HG03354 (cell line): ENCODE measurements at regions not wholly inside any gene's neighbourhood (a gene's known extent, or its start where the extent isn't known, plus 50 kb on each side); places are given as distances from the start of the nearest gene placed in this dataset.
A peak's percentile ranks its signal among the peaks of the same experiment; 100 is the strongest.
"Not testable (repeated sequence)": the region's sequence is repeated elsewhere in the genome, so short reads cannot be mapped to it uniquely, and the experiment has no call there.

Experiments
- ATAC-seq: cut with Tn5 transposase; IDR thresholded peaks from one replicate; pipeline ENCODE4 v1.9.1; 2021; ENCODE audit warnings: mild to moderate bottlenecking; ENCODE audit not compliant: unreplicated experiment, poor library complexity, severe bottlenecking

DNA sequence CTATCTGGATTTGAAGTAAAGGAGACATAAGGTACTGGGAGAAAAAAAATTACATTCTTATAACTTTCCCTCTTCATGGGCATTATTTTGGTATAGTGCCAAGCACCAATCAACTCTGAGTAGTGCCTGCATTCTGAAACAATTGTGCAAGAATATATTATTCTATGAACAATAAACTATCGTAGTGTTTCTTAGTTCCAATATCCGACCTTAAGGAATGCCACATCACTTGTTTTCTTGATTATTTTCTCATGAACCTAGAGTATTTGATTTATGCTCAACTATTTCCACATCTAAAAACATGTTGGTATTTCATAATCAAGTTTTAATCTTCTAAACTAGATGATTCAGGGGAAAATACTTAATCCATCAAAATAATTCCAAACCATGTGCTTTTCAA is 294.4 kb upstream of the TBX18 start:
- ATAC-seq: no peak

- no peak for ATAC-seq
Measured at GRCh38 chr6:85050149-85050548, 285.8 kb upstream of the TBX18 start.

GRCh38 chr6:85049282-85049681 is 284.9 kb upstream of the TBX18 start:
- ATAC-seq: no peak

- ATAC-seq: no peak
Measured at GRCh38 chr6:85047818-85048217, 283.4 kb upstream of the TBX18 start.

DNA sequence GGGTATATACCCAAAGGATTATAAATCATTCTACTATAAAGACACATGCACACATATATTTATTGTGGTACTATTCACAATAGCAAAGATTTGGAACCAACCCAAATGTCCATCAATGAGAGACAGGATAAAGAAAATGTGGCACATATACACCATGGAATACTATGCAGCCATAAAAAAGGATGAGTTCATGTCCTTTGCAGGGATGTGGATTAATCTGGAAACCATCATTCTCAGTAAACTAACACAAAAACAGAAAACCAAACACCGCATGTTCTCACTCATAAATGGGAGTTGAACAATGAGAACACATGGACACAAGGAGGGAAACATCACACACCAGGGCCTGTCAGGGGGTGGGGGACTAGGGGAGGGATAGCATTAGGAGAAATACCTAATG is 281.4 kb upstream of the TBX18 start:
- ATAC-seq: not testable (repeated sequence)

- no peak for ATAC-seq
Measured at GRCh38 chr6:85044361-85044760, 280.0 kb upstream of the TBX18 start.

DNA sequence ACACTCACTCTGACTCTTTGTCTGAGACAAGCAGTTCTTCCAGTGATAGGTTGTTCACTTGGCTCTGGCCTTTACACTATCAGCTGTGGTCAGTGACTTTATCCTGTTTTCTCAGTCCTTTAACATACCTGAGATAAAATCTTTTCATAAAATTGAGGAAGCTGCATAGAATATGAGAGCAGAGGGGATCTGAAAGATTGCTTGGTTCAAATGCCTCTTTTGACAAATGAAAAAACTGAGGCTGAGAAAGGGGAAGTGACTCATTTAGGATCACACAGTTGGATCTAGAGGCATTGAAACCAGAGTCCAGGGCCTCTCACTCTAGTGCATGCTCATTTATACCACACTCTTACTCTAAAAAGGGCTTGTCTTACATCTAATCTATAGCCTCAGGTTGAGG is 277.0 kb upstream of the TBX18 start:
- peak; percentile 79 for ATAC-seq

DNA sequence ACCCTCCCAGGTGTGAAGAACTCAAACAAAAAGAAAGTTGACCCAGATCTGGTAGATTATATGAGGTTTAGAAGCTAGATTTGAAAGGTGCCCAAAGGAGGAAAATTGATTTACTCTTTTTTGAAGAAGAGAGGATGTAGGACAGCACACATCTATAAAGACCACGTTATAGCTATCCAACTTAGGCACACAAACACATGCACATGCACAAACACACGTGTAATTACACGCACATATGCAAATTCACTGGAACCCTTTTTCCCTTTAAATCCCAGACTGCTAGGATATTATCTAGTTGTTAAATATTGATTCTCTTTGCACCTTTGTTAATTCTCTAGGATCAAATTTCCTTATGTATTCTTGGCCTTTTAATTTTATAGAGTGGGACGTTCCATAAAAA is 272.8 kb upstream of the TBX18 start:
- ATAC-seq: no peak

- ATAC-seq: no peak
Measured at GRCh38 chr6:85035766-85036165, 271.4 kb upstream of the TBX18 start.

GRCh38 chr6:85033547-85033946 is 269.1 kb upstream of the TBX18 start:
- ATAC-seq: no peak

DNA sequence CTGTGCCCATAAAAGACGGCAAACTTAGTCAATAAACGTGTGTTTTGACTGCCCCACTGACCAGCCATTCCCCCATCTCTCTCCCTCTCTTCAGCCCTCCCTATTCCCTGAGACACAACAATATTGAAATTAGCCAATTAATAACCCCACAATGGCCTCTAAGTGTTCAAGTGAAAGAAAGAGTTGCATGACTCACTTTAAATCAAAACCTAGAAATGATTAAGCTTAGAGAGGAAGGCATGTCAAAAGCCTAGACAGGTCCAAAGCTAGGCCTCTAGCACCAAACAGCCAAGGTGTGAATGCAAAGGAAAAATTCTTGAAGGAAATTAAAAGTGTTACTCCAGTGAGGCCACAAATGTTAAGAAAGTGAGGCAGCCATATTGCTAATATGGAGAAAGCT is 261.6 kb upstream of the TBX18 start:
- ATAC-seq: no peak

GRCh38 chr6:85023721-85024120 is 259.3 kb upstream of the TBX18 start:
- ATAC-seq: no peak

DNA sequence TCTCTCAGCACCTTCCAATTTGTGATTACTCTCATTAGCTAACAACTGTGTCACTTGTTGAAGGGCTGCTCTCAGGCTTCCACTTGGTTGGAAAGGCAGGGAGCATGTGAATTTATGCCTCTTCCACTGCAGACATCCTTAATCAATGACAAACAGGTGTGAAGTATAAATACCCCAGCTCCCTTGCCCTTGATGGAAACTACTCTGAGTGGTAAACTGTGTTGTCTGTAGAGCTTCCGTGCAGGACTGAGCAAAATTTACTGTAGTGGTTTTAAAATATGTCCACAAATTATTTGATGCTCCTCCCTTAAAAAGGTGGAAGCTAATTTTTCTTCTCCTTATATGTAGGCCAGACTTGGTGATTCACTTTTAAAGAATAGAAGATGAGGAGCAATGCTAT is 253.0 kb upstream of the TBX18 start:
- ATAC-seq: no peak

GRCh38 chr6:85016726-85017125 is 252.3 kb upstream of the TBX18 start:
- no peak for ATAC-seq

DNA sequence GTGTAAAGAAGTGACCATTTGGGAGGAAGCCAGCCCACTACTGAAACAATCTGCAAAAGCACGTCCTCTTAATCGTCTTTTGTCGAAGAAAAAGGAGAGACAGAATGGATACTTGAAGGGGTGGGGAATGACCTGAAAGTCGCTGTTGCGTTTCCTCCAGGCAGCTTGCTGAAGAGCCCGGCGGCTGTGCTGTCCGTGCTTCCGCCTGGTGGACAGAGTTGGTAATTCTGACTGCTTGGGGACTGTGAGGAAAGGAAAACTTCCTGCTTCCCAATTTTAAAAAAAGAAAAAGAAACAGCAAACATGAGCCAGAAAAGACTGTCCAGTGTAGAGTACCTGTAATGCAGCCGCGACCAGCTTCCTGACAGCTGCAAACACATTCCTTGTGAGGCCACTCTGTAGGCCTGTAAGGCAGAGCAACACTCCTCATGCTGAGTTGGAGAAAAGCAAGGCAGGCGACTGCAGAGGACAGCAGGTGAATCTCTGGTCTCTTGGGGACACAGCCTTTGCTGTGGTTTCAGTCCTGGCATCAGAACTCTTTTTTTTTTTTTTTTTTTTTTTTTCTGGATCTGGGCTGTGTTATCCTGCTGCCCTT is 251.1 kb upstream of the TBX18 start:
- ATAC-seq: peak; percentile 90

- no peak for ATAC-seq
Measured at GRCh38 chr6:85010865-85011264, 246.5 kb upstream of the TBX18 start.

DNA sequence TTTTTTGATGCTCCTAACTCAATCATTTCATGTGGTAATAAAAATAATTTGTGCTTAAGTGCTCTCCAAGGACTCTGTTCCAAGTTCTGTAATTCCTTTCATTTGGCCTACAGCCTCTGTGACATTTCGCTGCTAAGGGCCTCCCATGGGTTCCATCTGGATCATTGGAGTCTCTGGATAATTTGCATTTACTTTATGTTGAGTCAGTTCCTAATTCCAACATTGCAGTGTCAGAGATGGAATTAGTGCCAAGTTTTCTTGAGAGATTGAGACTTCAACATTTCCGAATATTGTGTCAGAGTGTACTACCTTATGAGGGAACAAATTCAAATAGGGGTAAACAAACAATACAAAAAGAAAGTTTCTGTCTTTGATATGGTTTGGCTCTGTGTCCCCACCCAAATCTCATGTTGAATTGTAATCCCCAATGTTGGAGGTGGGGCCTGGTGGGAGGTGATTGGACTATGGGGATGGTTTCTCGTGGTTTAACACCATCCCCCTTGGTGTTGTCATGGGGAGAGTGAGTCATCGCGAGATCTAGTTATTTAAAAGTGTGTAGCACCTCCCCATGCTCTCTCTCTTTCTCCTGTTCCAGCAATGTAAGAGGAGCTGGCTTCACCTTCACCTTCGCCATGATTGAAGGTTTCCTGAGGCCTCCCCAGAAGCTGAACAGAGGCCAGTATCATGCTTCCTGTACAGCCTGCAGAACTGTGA is 244.1 kb upstream of the TBX18 start:
- ATAC-seq: no peak

- ATAC-seq: no peak
Measured at GRCh38 chr6:85006362-85006761, 242.0 kb upstream of the TBX18 start.

DNA sequence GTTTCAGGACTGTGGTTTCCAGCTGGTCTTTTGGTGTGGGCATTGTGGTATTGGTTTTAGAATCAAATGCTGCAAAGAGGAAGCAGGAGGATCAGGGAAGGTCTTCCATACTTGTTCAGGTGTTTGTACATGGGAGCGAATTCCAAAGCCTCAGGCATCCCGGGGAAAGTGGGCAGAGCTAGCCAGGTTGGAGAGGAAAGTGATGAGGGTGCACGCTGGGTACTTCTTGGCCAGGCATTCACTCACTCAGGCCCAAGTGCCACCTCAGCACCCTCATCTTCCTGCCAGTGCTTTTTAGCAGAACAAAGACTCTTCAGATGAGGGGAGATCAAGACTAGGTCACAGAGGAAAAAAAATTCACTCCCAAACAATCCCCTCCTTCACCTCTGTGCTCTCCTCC is 241.1 kb upstream of the TBX18 start:
- ATAC-seq: no peak

DNA sequence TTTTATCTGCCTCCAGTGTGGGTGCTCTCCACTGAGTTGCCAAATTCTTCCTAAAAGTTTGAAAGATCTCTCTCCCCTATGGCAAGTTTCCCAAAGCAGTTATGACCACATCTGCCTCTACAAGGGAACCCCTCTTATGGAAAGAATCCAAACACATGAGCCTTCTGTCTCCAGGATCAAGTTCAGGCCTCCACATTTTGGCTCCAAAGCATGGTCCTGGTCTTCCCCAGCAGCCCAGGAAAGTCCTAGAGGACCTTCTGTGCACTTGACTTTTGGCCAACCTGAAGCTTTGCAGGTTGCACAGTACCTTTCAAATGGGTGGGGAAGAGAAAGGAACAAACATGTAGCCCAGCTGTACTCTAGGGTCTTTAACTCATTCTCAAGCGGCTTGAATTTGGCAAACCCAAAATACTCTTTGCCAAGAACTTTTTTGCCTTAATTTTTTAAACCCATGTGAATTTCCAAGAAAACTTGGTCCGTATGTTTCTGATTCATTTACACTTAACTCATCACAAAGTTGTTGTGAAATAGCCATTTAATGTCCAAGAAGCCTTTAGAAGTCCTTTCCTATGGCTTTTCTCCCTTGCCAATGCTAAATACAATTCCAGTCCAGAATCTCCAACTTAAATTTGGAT is 240.1 kb upstream of the TBX18 start:
- ATAC-seq: no peak

DNA sequence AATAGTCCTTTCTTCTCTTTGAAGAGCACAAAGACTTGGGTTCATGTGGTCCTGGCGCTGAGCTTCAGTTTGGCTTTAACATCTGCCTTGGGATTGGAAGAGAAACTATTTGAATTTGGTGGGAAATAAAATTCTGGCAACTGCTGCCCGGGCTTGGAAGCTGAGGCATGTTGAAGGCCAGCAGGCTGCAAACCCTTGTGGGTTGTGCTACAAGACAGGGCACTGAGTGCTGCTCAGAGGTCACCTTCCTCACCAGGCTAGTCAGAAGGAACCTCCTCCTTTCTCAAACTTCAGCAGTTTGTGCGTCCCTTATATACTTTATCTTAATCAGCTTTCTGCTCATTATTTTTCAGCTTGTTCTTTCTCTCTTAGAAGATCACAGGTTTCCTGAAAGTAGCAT is 238.4 kb upstream of the TBX18 start:
- no peak for ATAC-seq
